NCI-H1105 (cell line): ENCODE measurements at regions not wholly inside any gene's neighbourhood (a gene's known extent, or its start where the extent isn't known, plus 50 kb on each side); places are given as distances from the start of the nearest gene placed in this dataset.

Experiments
- DNase-seq: peaks from one replicate; lab custom pipeline; 2025; lab: John Stamatoyannopoulos, UW

GRCh38 chr20:2236256-2236655 lies 59.5 kb upstream of the TGM3 start:
- DNase-seq, result no peak

DNA sequence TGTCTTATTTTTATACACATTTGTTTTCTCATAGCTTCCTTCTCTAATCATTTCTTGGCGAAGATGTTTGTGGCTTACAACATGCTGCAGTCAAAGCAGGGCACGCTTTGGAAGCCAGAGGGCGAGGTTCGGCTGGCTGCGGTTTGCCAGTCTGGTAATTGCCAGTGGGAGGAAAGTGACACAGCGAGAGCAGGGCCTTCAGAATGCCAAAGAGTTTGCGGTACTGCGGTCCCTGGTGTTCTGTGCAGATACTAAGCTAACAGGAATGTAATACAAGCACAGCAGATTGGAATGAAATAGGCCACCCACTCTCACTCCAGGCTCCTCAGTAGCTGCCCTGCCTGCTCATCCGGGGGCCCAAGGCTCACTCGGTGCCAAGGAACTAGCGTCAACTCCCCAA lies 58.7 kb upstream of the TGM3 start:
- DNase-seq, result no peak

DNA sequence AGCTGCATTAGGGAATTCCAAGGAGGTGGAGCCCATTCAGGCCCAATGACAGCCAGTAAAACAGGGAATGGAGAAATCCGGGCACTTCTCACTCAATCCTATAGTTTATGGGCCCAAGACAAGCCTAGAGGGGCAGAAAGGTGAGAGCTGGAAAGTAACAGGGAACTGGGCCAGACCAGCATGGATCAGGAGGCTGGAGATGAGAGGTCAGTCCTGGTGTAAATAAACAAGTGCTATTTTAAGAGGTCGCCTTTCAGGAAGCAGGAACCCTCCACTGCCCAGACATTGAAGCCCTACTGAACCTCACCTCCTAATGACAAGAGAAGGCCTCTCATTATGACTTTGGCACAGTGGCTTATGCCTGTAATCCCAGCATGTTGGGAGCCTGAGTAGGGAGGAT lies 57.2 kb upstream of the TGM3 start:
- DNase-seq, result no peak

DNA sequence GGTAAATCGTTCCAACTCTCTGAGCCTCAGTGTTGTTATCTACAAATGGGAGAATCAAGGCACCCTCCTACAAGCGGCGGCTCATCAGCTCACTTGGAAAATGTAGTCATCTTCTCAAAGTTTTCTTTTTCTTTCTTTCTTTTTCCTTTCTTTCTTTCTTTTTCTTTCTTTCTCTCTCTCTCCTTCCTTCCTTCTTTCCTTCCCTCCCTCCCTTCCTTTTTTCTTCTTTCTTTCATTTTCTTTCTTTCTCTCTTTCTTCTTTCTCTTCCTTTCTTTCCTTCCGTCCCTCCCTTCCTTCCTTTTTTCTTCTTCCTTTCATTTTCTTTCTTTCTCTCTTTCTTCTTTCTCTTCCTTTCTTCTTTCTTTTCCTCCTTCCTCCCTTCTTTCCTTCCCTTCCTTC lies 55.0 kb upstream of the TGM3 start:
- no peak for DNase-seq

DNA sequence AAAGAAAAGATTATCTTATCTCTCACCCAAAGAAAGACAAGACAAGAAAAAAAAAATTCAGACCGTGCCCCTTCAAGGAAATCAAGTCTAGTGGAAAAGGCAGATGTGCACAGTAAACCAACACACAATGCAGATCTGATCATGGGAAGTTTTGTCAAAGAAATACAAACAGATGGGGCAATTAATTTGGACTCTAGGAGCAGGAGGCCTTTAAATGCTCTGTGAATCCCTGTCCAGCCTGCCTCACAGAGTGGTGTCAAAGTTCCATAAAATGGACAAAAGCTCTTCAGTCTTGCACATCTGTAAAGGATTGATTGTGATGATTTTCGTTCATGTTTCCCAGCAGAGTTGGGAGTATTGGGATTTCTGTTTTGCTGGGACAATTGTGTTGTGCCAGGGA lies 53.1 kb upstream of the TGM3 start:
- no peak for DNase-seq

GRCh38 chr20:2244523-2244922 lies 51.3 kb upstream of the TGM3 start:
- DNase-seq, result no peak

DNA sequence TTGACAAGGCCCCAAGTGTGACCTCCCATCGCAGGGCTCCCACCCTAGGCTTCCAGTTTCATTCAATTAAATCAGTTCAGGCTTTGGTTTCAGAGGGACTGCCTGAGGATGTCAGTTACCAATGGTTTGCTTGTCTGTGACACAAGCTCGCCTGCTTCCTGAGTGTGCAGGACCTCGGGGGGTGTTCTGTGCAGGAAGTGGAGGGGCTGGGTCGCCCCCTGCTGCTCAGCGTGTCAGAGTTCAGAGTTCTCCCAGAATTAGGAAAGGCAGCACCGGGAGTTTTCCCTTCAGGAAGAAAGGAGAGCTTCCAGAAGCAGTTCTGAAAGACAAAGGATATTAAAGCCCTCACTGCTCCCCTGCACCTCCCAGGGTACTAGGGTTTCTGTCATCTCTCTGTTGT lies 50.8 kb upstream of the TGM3 start:
- DNase-seq, result no peak

GRCh38 chr20:2245637-2246036 lies 50.2 kb upstream of the TGM3 start:
- DNase-seq, result no peak
